H1 (cell line): ENCODE measurements at regions not wholly inside any gene's neighbourhood (a gene's known extent, or its start where the extent isn't known, plus 50 kb on each side); places are given as distances from the start of the nearest gene placed in this dataset.

Source experiments
- CTCF ChIA-PET: fragments of 300-600 bp; sonication (Branson Sonifier 250); formaldehyde crosslinking; loops from one replicate; lab custom pipeline; 2021; ENCODE audit not compliant: partially characterized antibody; lab: Charles Lee
- POLR2A ChIA-PET: fragments of 300-600 bp; sonication (Branson Sonifier 250); formaldehyde crosslinking; loops from one replicate; lab custom pipeline; 2021; ENCODE audit warnings: inconsistent platforms; ENCODE audit not compliant: partially characterized antibody; lab: Charles Lee
- DNase-seq, 2 experiments: peaks; one replicate each; pipeline versions ENCODE4 v3.0.0 to v3.0.0-alpha.2; 2010 to 2022; ENCODE audit warnings: low spot score in 2 of 2, low read depth in 1 of 2, mixed read lengths in 1 of 2
- FAIRE-seq: peaks from 2 replicates; lab custom pipeline; 2011; peaks lifted over from hg19 to GRCh38; lab: Jason Lieb, UNC
- H2AFZ ChIP-seq: 2 replicates; pipeline ENCODE4 v1.8.1; 2012; ENCODE audit warnings: low read length, inconsistent platforms
- H2AK5ac ChIP-seq: 2 replicates; pipeline ENCODE4 v1.6.1; 2013; ENCODE audit warnings: low read depth, low read length
- H2BK120ac ChIP-seq: replicated peaks from 2 replicates; pipeline ENCODE3; 2013; ENCODE audit warnings: low read depth, low read length, inconsistent platforms
- H2BK12ac ChIP-seq: 2 replicates; pipeline ENCODE4 v1.6.1; 2013; ENCODE audit warnings: low read depth, low read length
- H2BK15ac ChIP-seq: 2 replicates; pipeline ENCODE4 v1.6.1; 2013; ENCODE audit warnings: low read length
- H2BK20ac ChIP-seq: 2 replicates; pipeline ENCODE4 v1.6.1; 2013; ENCODE audit warnings: low read length
- H2BK5ac ChIP-seq: 2 replicates; pipeline ENCODE4 v1.6.1; 2013; ENCODE audit warnings: low read depth, low read length
- H3K14ac ChIP-seq: 2 replicates; pipeline ENCODE4 v1.6.1; 2013; ENCODE audit warnings: inconsistent platforms; ENCODE audit not compliant: insufficient read length
- H3K18ac ChIP-seq: 2 replicates; pipeline ENCODE4 v1.6.1; 2013; ENCODE audit warnings: low read length; ENCODE audit errors: extremely low read depth
- H3K23ac ChIP-seq: 2 replicates; pipeline ENCODE4 v1.6.1; 2013; ENCODE audit warnings: inconsistent platforms; ENCODE audit not compliant: insufficient read length
- H3K23me2 ChIP-seq: 2 replicates; pipeline ENCODE4 v1.6.1; 2013; ENCODE audit warnings: low read depth, low read length
- H3K27ac ChIP-seq: 2 replicates; pipeline ENCODE4 v1.6.1; 2011; ENCODE audit warnings: low read depth, low read length, inconsistent platforms
- H3K27me3 ChIP-seq, 4 experiments: replicated peaks in 1 of 4; 1 replicate in 1 of 4; 2 replicates in 3 of 4; pipeline versions ENCODE4 v1.6.1 to v1.8.1; 2011 to 2013; ENCODE audit warnings: low read length in 3 of 4, mild to moderate bottlenecking in 3 of 4, inconsistent platforms in 2 of 4, mixed read lengths in 2 of 4, moderate library complexity in 1 of 4; ENCODE audit not compliant: control insufficient read depth in 3 of 4, insufficient read depth in 3 of 4; ENCODE audit errors: extremely low read depth in 1 of 4
- H3K36me3 ChIP-seq, 4 experiments: 2 replicates each; pipeline versions ENCODE4 v1.6.1 to v1.8.1; 2011 to 2013; ENCODE audit warnings: mild to moderate bottlenecking in 4 of 4, low read length in 3 of 4, moderate library complexity in 2 of 4, control low read depth in 1 of 4, inconsistent platforms in 1 of 4; ENCODE audit not compliant: insufficient read depth in 4 of 4, control insufficient read depth in 2 of 4
- H3K4ac ChIP-seq: replicated peaks from 2 replicates; pipeline ENCODE3; 2013; ENCODE audit warnings: low read length, low read depth, mixed read lengths, inconsistent platforms; ENCODE audit not compliant: insufficient read length
- H3K4me1 ChIP-seq, 4 experiments: replicated peaks in 1 of 4; 1 replicate in 1 of 4; 2 replicates in 3 of 4; pipeline versions ENCODE4 v1.6.1 to v1.8.1; 2011 to 2013; ENCODE audit warnings: low read length in 3 of 4, inconsistent platforms in 2 of 4, mixed read lengths in 1 of 4; ENCODE audit not compliant: insufficient read depth in 4 of 4, control insufficient read depth in 3 of 4
- H3K4me2 ChIP-seq, 2 experiments: 2 replicates each; pipeline versions ENCODE4 v1.6.1 to v1.8.1; 2011 to 2013; ENCODE audit warnings: low read depth in 2 of 2, low read length in 2 of 2, control low read depth in 1 of 2, inconsistent platforms in 1 of 2, mild to moderate bottlenecking in 1 of 2; ENCODE audit not compliant: insufficient read depth in 1 of 2
- H3K4me3 ChIP-seq, 4 experiments: fragments of 200-600, 300-600 bp in 1 of 4; sonication (generic), shearing (Covaris generic), sonication (Bioruptor Twin) in 1 of 4; 2 replicates each; pipeline versions ENCODE4 v1.5.1 to v1.8.1; 2011 to 2016; ENCODE audit warnings: low read length in 4 of 4, low read depth in 3 of 4, control low read depth in 2 of 4, inconsistent platforms in 2 of 4, mild to moderate bottlenecking in 2 of 4, mixed read lengths in 1 of 4, moderate library complexity in 1 of 4; ENCODE audit not compliant: insufficient read depth in 2 of 4; ENCODE audit errors: extremely low read depth in 1 of 4
- H3K56ac ChIP-seq: replicated peaks from 2 replicates; pipeline ENCODE3; 2013; ENCODE audit warnings: low read depth, mild to moderate bottlenecking, mixed read lengths, low read length, inconsistent platforms; ENCODE audit not compliant: insufficient read length
- H3K79me1 ChIP-seq: 2 replicates; pipeline ENCODE4 v1.6.1; 2013; ENCODE audit warnings: low read depth, low read length, control low read depth
- H3K79me2 ChIP-seq, 2 experiments: 2 replicates each; pipeline versions ENCODE4 v1.6.1 to v1.8.1; 2012 to 2013; ENCODE audit warnings: low read length in 2 of 2, mild to moderate bottlenecking in 2 of 2, inconsistent platforms in 1 of 2; ENCODE audit not compliant: insufficient read depth in 2 of 2, control insufficient read depth in 1 of 2
- H3K9ac ChIP-seq, 4 experiments: replicated peaks in 1 of 4; 1 replicate in 1 of 4; 2 replicates in 3 of 4; pipeline versions ENCODE4 v1.6.1 to v1.8.1; 2011 to 2013; ENCODE audit warnings: low read depth in 3 of 4, low read length in 3 of 4, control low read depth in 2 of 4, mild to moderate bottlenecking in 2 of 4, moderate library complexity in 2 of 4, inconsistent platforms in 1 of 4; ENCODE audit errors: extremely low read depth in 1 of 4
- H3K9me3 ChIP-seq, 2 experiments: 2 replicates each; pipeline versions ENCODE4 v1.6.1 to v1.8.1; 2012 to 2013; ENCODE audit warnings: mild to moderate bottlenecking in 2 of 2, moderate library complexity in 2 of 2, control low read depth in 1 of 2, inconsistent platforms in 1 of 2, low read depth in 1 of 2, low read length in 1 of 2, mixed read lengths in 1 of 2; ENCODE audit not compliant: insufficient read depth in 2 of 2
- H4K20me1 ChIP-seq, 2 experiments: replicated peaks in 1 of 2; 2 replicates each; pipeline versions ENCODE3 to v1.8.1; 2011 to 2013; ENCODE audit warnings: inconsistent platforms in 2 of 2, low read length in 2 of 2, mild to moderate bottlenecking in 1 of 2; ENCODE audit not compliant: insufficient read depth in 2 of 2, control insufficient read depth in 1 of 2
- H4K5ac ChIP-seq: 2 replicates; pipeline ENCODE4 v1.6.1; 2013; ENCODE audit warnings: low read length, low read depth, mixed read lengths, inconsistent platforms; ENCODE audit not compliant: insufficient read length
- H4K8ac ChIP-seq: 2 replicates; pipeline ENCODE4 v1.8.0; 2013; ENCODE audit warnings: mild to moderate bottlenecking, moderate library complexity, low read length, inconsistent platforms; ENCODE audit not compliant: insufficient read depth; ENCODE audit errors: extremely low read depth
- H4K91ac ChIP-seq: replicated peaks from 2 replicates; pipeline ENCODE3; 2013; ENCODE audit warnings: low read length, mixed read lengths, inconsistent platforms; ENCODE audit not compliant: insufficient read length
- KDM1A ChIP-seq: fragments of 200-600, 300-600 bp; sonication (generic); IDR thresholded peaks from 2 replicates; pipeline ENCODE4 v1.7.1; 2016; ENCODE audit warnings: mild to moderate bottlenecking, low read length, borderline replicate concordance
- POLR2A ChIP-seq, 2 experiments: IDR thresholded peaks; 1 replicate in 1 of 2; 2 replicates in 1 of 2; pipeline ENCODE4 v1.6.1; 2011; ENCODE audit warnings: low read depth in 2 of 2, low read length in 2 of 2, mild to moderate bottlenecking in 2 of 2; ENCODE audit errors: control extremely low read depth in 1 of 2
- RXRA ChIP-seq: IDR thresholded peaks from 2 replicates; pipeline ENCODE4 v1.6.1; 2011; ENCODE audit warnings: low read depth, mild to moderate bottlenecking, low read length, moderate library complexity; ENCODE audit not compliant: insufficient read depth
- SP4 ChIP-seq: IDR thresholded peaks from 2 replicates; pipeline ENCODE4 v1.6.1; 2012; ENCODE audit warnings: low read length, inconsistent platforms
- TBP ChIP-seq: IDR thresholded peaks from 2 replicates; pipeline ENCODE4 v1.6.1; 2011; ENCODE audit warnings: low read depth, low read length, improper control_type of control experiment
- ZNF274 ChIP-seq: IDR thresholded peaks from 2 replicates; pipeline ENCODE4 v1.7.0; 2012; ENCODE audit warnings: low read length, borderline replicate concordance; ENCODE audit errors: extremely low read depth
- WGBS, 2 experiments: shearing (Covaris generic) in 1 of 2; methylation state at CpG; one replicate each; pipeline versions ENCODE4 v1.1.6 to v1.1.7; 2013 to 2015; ENCODE audit warnings: low lambda C conversion rate in 2 of 2, mixed read lengths in 2 of 2, inconsistent platforms in 1 of 2, low coverage in 1 of 2, missing lambda C conversion rate in 1 of 2; ENCODE audit not compliant: insufficient replicate concordance in 2 of 2, insufficient coverage in 1 of 2, insufficient read length in 1 of 2; ENCODE audit errors: extremely low coverage in 1 of 2, missing lambda C conversion rate in 1 of 2; 5-methylcytosine and 5-hydroxymethylcytosine counted together
- TF ChIP-seq, protein P1 (sequence below): IDR thresholded peaks from 2 replicates; pipeline ENCODE4 v1.6.1; 2011; ENCODE audit warnings: low read length, improper control_type of control experiment

DNA sequence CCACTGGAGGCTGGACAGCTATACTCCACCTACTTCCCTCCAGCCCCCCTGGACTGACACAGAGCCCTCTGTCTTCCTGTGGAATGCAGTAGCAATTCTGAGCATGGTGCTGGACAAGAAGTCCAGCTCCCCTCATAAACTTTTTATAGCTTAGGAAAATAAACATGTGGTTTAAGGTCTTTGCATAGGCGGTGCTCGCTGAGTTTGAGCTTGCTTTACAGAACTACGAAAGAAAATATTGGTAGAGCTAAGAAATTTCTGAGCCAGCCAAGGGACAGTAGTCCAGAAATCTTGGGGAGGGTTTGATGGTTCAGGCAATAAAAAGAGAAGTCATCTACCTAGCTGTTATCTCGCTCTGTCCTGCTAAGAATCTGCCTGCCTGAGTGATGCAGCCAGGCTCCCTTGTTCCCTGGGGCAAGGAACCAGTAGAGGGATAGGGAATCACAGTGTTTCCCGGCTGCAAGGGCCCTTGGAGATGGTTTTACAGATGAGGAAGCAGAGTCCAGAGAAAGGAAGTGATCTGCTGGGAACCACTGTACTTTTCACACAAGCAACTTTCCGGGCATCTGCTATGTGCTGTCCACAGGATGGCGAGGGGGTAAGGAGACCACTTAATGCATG is 343.4 kb downstream of the CDC5L start:
- CTCF ChIA-PET, result interaction anchor here (1.5 kb wide), 1 partner anchor 63 kb away, joined by 5 read pairs; no protein-coding TSS in a partner anchor

More for the DNA sequence above, 343.4 kb downstream of the CDC5L start:
- H4K91ac ChIP-seq, result no peak overlapping the region
- H3K4ac ChIP-seq, result no peak overlapping the region
- H3K23ac ChIP-seq, result no peak overlapping the region
- H4K8ac ChIP-seq, result no peak overlapping the region
- no peak for DNase-seq
- H3K4me1 ChIP-seq, result no peaks in the 10 kb centered on the region; a peak in 1 of 7 replicates
- no peak overlapping the region for H2BK120ac ChIP-seq
- no peak overlapping the region for H2AK5ac ChIP-seq
- no peak overlapping the region for H3K9ac ChIP-seq
- 74% methylated on average over 7 of the region's 7 CpGs; no CpG with 5 or more reads in 1 of the 2 experiments for WGBS, 2 experiments
- H2BK20ac ChIP-seq, result no peak overlapping the region
- POLR2A ChIA-PET, result no interaction called here
- H3K27ac ChIP-seq, result no peak overlapping the region
- no peak overlapping the region for H3K4me3 ChIP-seq
- no peak overlapping the region for H2BK5ac ChIP-seq
- no peak overlapping the region for H2BK12ac ChIP-seq
- H3K9me3 ChIP-seq, result no peaks in the 10 kb centered on the region
- H3K18ac ChIP-seq, result no peak overlapping the region
- H3K79me1 ChIP-seq, result no peaks in the 10 kb centered on the region
- no peak overlapping the region for H3K4me2 ChIP-seq
- H3K56ac ChIP-seq, result no peak overlapping the region
- no peak overlapping the region for H3K14ac ChIP-seq
- no peaks in the 10 kb centered on the region for H3K23me2 ChIP-seq
- no peaks in the 10 kb centered on the region for H3K27me3 ChIP-seq
- H3K79me2 ChIP-seq, result no peaks in the 10 kb centered on the region
- no peaks in the 10 kb centered on the region for H4K20me1 ChIP-seq
- no peak for TF ChIP-seq RXRA
- TF ChIP-seq, protein P1, sequence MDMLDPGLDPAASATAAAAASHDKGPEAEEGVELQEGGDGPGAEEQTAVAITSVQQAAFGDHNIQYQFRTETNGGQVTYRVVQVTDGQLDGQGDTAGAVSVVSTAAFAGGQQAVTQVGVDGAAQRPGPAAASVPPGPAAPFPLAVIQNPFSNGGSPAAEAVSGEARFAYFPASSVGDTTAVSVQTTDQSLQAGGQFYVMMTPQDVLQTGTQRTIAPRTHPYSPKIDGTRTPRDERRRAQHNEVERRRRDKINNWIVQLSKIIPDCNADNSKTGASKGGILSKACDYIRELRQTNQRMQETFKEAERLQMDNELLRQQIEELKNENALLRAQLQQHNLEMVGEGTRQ, result no peak
- no peak for TF ChIP-seq TBP
- TF ChIP-seq KDM1A, result no peak
- TF ChIP-seq POLR2A (IDR thresholded peaks at IDR 0.05; ENCODE audit: control extremely low read depth in 1 of 2, low read depth in 2 of 2, low read length in 2 of 2), result no peak
- TF ChIP-seq SP4, result no peak
- no peak for TF ChIP-seq ZNF274
- no peak overlapping the region for H2AFZ ChIP-seq
- no peak overlapping the region for H2BK15ac ChIP-seq
- H3K36me3 ChIP-seq, result no peaks in the 10 kb centered on the region
- FAIRE-seq, result no peak
- no peak overlapping the region for H4K5ac ChIP-seq
